Immature natural killer cell (primary cell): ENCODE measurements at regions not wholly inside any gene's neighbourhood (a gene's known extent, or its start where the extent isn't known, plus 50 kb on each side); places are given as distances from the start of the nearest gene placed in this dataset.
"Not testable (repeated sequence)": the region's sequence is repeated elsewhere in the genome, so short reads cannot be mapped to it uniquely, and the experiment has no call there.

ENCODE experiments used
- DNase-seq, 3 donors: peaks; one replicate each; pipeline ENCODE4 v3.0.0; 2022; ENCODE audit warnings: mixed read lengths in 1 of 3
- H3K27ac Mint-ChIP-seq, 6 donors: one replicate each; pipeline ENCODE4 v1.8.0; 2020; ENCODE audit warnings: mixed read lengths in 6 of 6, mild to moderate bottlenecking in 5 of 6, inconsistent platforms in 4 of 6, moderate library complexity in 3 of 6
- H3K27me3 Mint-ChIP-seq, 3 donors: one replicate each; pipeline ENCODE4 v1.8.0; 2020 to 2021; ENCODE audit warnings: low read depth in 3 of 3, mild to moderate bottlenecking in 3 of 3, mixed read lengths in 3 of 3, moderate library complexity in 3 of 3, inconsistent platforms in 1 of 3
- H3K36me3 Mint-ChIP-seq, 3 donors: one replicate each; pipeline ENCODE4 v1.8.0; 2020; ENCODE audit warnings: mixed read lengths in 3 of 3, inconsistent platforms in 2 of 3, mild to moderate bottlenecking in 2 of 3
- H3K4me1 Mint-ChIP-seq, 2 donors: one replicate each; pipeline ENCODE4 v1.8.0; 2020; ENCODE audit warnings: inconsistent platforms in 2 of 2, mild to moderate bottlenecking in 2 of 2, mixed read lengths in 2 of 2, moderate library complexity in 1 of 2
- H3K4me3 Mint-ChIP-seq, 5 donors: one replicate each; pipeline ENCODE4 v1.8.0; 2020; ENCODE audit warnings: mild to moderate bottlenecking in 5 of 5, mixed read lengths in 5 of 5, inconsistent platforms in 3 of 5, moderate library complexity in 3 of 5
- H3K9me3 Mint-ChIP-seq, 6 donors: one replicate each; pipeline ENCODE4 v1.8.0; 2020; ENCODE audit warnings: mild to moderate bottlenecking in 6 of 6, mixed read lengths in 6 of 6, inconsistent platforms in 4 of 6, moderate library complexity in 3 of 6

GRCh38 chr3:26920646-26921478 lies 298.3 kb downstream of the LRRC3B start:
- DNase-seq, result no peak
- no peaks in the 10 kb centered on the region for H3K36me3 Mint-ChIP-seq
- peaks cover 6 to 62% (median 19%) of the 10 kb centered on the region in 6 donors for H3K9me3 Mint-ChIP-seq
- no peaks in the 10 kb centered on the region for H3K27me3 Mint-ChIP-seq
- no peaks in the 10 kb centered on the region for H3K4me1 Mint-ChIP-seq
- no peak overlapping the region for H3K27ac Mint-ChIP-seq
- H3K4me3 Mint-ChIP-seq, result no peak overlapping the region

DNA sequence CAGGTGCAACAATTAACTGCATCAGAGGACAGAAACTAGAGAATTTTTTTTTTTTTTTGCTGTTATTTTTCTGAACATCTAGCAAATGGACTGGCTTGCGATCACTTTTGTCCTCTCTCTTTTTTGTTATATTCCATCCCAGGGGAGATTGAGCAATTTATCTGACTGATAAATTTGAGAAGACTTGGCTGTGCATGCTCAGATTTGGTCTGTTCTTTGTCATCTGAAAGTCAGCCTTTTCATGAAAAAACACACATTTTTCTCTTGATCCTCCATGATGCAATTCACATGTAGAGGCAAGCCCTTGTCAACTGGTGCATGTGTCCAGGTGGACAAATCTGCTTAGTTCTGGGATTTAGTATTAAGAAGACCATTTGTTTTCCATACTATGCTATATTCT lies 309.3 kb downstream of the LRRC3B start:
- peaks cover 10 to 47% (median 24%) of the 10 kb centered on the region in 6 donors for H3K9me3 Mint-ChIP-seq
- H3K4me3 Mint-ChIP-seq, result no peak overlapping the region
- no peaks in the 10 kb centered on the region for H3K36me3 Mint-ChIP-seq

GRCh38 chr3:26932752-26933151 lies 310.2 kb downstream of the LRRC3B start:
- no peaks in the 10 kb centered on the region for H3K36me3 Mint-ChIP-seq
- no peak overlapping the region for H3K4me3 Mint-ChIP-seq
- no peak for DNase-seq
- H3K27me3 Mint-ChIP-seq, result peaks cover 0 to 2% (median 0%) of the 10 kb centered on the region in 3 donors
- H3K9me3 Mint-ChIP-seq, result peaks cover 10 to 41% (median 22%) of the 10 kb centered on the region in 6 donors
- no peaks in the 10 kb centered on the region for H3K4me1 Mint-ChIP-seq
- H3K27ac Mint-ChIP-seq, result no peak overlapping the region

More for the DNA sequence above, 309.3 kb downstream of the LRRC3B start:
- H3K27me3 Mint-ChIP-seq, result peaks cover 0 to 2% (median 0%) of the 10 kb centered on the region in 3 donors
- no peak for DNase-seq
- no peaks in the 10 kb centered on the region for H3K4me1 Mint-ChIP-seq
- H3K27ac Mint-ChIP-seq, result no peak overlapping the region

- not testable (repeated sequence) for DNase-seq, H3K27me3 Mint-ChIP-seq, H3K4me1 Mint-ChIP-seq, H3K27ac Mint-ChIP-seq, H3K4me3 Mint-ChIP-seq, H3K36me3 Mint-ChIP-seq
- H3K9me3 Mint-ChIP-seq, result peaks cover 14 to 40% (median 25%) of the 10 kb centered on the region in 6 donors
Observed at GRCh38 chr3:26945480-26945879, 322.9 kb downstream of the LRRC3B start.

GRCh38 chr3:26960382-26960781 lies 337.8 kb downstream of the LRRC3B start:
- DNase-seq, result no peak
- H3K9me3 Mint-ChIP-seq, result peaks cover 6 to 52% (median 13%) of the 10 kb centered on the region in 6 donors
- H3K4me1 Mint-ChIP-seq, result no peaks in the 10 kb centered on the region
- no peaks in the 10 kb centered on the region for H3K27me3 Mint-ChIP-seq
- peaks cover 0 to 3% (median 0%) of the 10 kb centered on the region in 3 donors for H3K36me3 Mint-ChIP-seq
- H3K4me3 Mint-ChIP-seq, result no peak overlapping the region
- H3K27ac Mint-ChIP-seq, result no peak overlapping the region

GRCh38 chr3:26962492-26963360 lies 340.2 kb downstream of the LRRC3B start:
- Mint-ChIP-seq H3K4me3 (no peak overlapping the region), H3K27ac (no peak overlapping the region), H3K36me3 (peaks cover 0 to 6% (median 0%) of the 10 kb centered on the region in 3 donors), H3K4me1 (no peaks in the 10 kb centered on the region), H3K27me3 (peaks cover 0 to 2% (median 2%) of the 10 kb centered on the region in 3 donors), H3K9me3 (peaks cover 3 to 46% (median 7%) of the 10 kb centered on the region in 6 donors)
- DNase-seq, result no peak

- H3K36me3 Mint-ChIP-seq, result peaks cover 0 to 6% (median 0%) of the 10 kb centered on the region in 3 donors
- no peak overlapping the region for H3K27ac Mint-ChIP-seq
- peaks cover 5 to 47% (median 9%) of the 10 kb centered on the region in 6 donors for H3K9me3 Mint-ChIP-seq
- H3K4me3 Mint-ChIP-seq, result no peak overlapping the region
- peaks cover 0 to 2% (median 2%) of the 10 kb centered on the region in 3 donors for H3K27me3 Mint-ChIP-seq
- no peak for DNase-seq
- H3K4me1 Mint-ChIP-seq, result no peaks in the 10 kb centered on the region
Observed at GRCh38 chr3:26963361-26963743, 340.8 kb downstream of the LRRC3B start.

DNA sequence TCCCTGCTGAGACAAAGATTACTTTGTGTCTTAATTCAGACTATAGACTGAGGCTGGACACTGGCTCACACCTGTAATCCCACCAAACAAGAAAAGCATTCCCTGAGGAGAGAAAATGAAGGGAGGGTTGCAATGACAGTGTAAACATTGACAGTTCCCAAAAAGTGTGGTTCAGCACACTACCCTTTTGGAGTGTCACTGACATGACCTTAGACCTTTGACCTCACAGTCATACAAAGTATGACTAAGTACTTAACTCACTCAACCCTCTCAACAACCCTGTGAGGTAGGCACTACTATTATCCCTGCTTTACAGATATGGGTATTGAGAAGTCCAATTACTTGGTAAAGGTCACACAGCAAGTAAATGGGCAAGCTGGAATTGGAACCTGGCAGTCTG lies 341.7 kb downstream of the LRRC3B start:
- no peak overlapping the region for H3K4me3 Mint-ChIP-seq
- H3K4me1 Mint-ChIP-seq, result no peaks in the 10 kb centered on the region
- DNase-seq, result no peak
- peaks cover 3 to 41% (median 9%) of the 10 kb centered on the region in 6 donors for H3K9me3 Mint-ChIP-seq
- no peak overlapping the region for H3K27ac Mint-ChIP-seq
- peaks cover 0 to 2% (median 2%) of the 10 kb centered on the region in 3 donors for H3K27me3 Mint-ChIP-seq
- peaks cover 0 to 6% (median 0%) of the 10 kb centered on the region in 3 donors for H3K36me3 Mint-ChIP-seq

GRCh38 chr3:26964836-26965235 lies 342.3 kb downstream of the LRRC3B start:
- no peak overlapping the region for H3K27ac Mint-ChIP-seq
- H3K4me3 Mint-ChIP-seq, result no peak overlapping the region
- peaks cover 0 to 6% (median 0%) of the 10 kb centered on the region in 3 donors for H3K36me3 Mint-ChIP-seq
- H3K27me3 Mint-ChIP-seq, result peaks cover 0 to 2% (median 2%) of the 10 kb centered on the region in 3 donors
- peaks cover 3 to 41% (median 8%) of the 10 kb centered on the region in 6 donors for H3K9me3 Mint-ChIP-seq
- no peaks in the 10 kb centered on the region for H3K4me1 Mint-ChIP-seq
- DNase-seq, result no peak

DNA sequence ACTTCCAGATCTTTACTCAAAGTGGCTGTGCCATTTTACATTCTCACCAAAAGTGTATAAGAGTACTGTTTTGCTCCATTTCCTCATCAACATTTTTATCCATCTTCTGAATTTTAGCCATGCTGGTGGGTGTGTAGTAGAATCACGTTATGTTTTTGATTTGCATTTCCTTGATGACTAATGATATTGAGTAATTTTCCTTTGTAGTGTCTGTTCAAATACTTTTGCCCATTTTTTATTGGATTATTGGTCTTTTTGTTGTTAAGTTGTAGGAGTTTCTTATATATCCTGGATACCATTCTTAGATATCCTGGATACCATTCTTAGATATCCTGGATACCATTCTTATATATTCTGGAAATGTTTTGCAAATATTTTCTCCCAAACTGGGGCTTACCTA lies 344.9 kb downstream of the LRRC3B start:
- peaks cover 4 to 35% (median 9%) of the 10 kb centered on the region in 6 donors for H3K9me3 Mint-ChIP-seq
- H3K27me3 Mint-ChIP-seq, result peaks cover 0 to 2% (median 2%) of the 10 kb centered on the region in 3 donors
- no peak for DNase-seq
- no peak overlapping the region for H3K4me3 Mint-ChIP-seq
- H3K36me3 Mint-ChIP-seq, result peaks cover 0 to 6% (median 0%) of the 10 kb centered on the region in 3 donors
- no peak overlapping the region for H3K27ac Mint-ChIP-seq
- no peaks in the 10 kb centered on the region for H3K4me1 Mint-ChIP-seq

DNA sequence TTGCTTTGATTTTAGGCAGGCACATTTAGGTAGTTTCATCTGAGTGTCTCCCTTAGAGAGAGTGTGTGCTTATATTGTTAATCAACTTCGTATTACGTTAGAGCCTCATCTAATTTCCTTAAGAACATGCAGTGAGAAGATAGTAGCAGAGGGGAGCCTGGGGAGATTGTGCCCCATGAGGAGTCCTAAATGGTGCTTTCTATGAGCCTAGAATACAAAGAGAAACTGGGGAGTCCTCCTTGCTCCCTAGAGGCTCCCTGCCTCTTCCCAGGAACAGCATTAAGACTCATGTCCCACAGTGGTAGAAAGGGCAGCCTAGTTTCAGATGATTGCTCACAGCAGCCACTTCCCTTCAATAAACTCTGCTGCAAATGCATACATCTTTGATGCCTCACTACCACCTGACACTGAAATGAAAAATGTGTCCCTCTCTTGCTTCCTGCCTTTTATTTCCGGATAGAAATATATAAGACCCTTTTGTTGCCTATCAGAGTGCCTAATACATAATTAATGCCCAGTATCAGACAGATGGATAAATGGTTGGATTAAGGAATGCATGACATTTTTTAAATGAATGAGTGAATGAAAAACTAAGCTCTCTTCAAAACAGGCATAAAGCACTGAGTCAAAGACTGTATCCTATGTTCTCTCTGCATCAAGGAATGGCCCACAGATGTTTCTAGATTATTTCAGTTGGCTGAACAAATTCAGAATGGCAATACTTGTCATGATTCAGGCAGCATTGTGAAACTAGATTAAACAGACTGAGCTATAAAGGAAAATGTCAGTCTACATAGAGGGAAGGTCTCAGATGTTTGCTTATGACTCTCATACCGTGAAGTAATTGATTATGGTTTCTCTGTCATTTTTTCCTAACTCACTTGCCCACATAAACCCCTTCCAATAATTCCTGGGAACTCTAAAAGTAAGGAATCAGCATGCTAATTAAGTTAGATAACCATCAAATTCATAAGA lies 362.1 kb downstream of the LRRC3B start:
- H3K4me1 Mint-ChIP-seq, result no peaks in the 10 kb centered on the region
- no peak overlapping the region for H3K4me3 Mint-ChIP-seq
- no peak overlapping the region for H3K27ac Mint-ChIP-seq
- DNase-seq, result no peak
- H3K36me3 Mint-ChIP-seq, result no peaks in the 10 kb centered on the region
- H3K27me3 Mint-ChIP-seq, result no peaks in the 10 kb centered on the region
- peaks cover 0 to 20% (median 4%) of the 10 kb centered on the region in 6 donors for H3K9me3 Mint-ChIP-seq

DNA sequence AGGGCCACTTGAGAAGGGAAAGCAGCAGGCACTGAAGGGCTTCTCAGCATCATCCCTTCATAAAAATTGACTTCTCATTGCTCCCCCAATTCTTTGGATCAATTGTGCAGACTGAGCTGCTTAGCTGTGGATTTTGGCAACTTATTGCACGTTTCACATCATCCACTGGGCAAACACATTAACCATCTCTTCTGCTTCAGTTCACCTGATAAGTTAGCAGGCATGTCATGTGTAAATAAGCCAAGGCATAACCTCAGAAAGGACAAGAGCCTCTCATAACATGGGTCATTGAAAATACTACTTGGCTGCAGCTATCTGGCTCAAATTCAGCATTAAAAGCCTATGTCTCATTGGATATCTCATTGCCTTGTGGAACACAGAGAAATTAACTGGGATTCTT lies 366.5 kb downstream of the LRRC3B start:
- no peaks in the 10 kb centered on the region for H3K4me1 Mint-ChIP-seq
- no peak for DNase-seq
- H3K4me3 Mint-ChIP-seq, result no peak overlapping the region
- H3K27ac Mint-ChIP-seq, result no peak overlapping the region
- peaks cover 0 to 1% (median 0%) of the 10 kb centered on the region in 3 donors for H3K27me3 Mint-ChIP-seq
- H3K9me3 Mint-ChIP-seq, result peaks cover 2 to 18% (median 10%) of the 10 kb centered on the region in 6 donors
- no peaks in the 10 kb centered on the region for H3K36me3 Mint-ChIP-seq

DNA sequence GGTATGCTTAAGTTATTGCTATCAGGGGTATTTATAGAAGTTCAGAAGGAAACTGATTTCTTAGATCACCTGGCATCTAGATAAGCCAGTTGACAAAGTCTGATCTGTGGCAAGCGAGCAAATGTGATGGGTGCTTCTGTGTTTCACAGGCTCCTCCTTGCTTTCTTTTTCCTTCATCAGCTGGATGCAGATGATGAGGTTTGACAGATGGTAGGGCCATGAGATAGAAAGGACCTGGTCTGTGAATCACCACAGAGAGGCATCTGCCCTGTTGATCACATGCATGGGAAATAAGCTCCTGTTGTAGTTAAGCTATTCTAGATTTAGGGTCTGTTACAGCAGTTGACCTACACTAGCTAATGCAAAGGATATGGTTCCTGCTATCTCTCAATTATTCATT lies 372.0 kb downstream of the NEK10 start:
- Mint-ChIP-seq H3K27me3 (peaks cover 0 to 4% (median 2%) of the 10 kb centered on the region in 3 donors), H3K4me3 (no peak overlapping the region), H3K4me1 (no peaks in the 10 kb centered on the region), H3K27ac (no peak overlapping the region), H3K36me3 (no peaks in the 10 kb centered on the region), H3K9me3 (peaks cover 6 to 28% (median 13%) of the 10 kb centered on the region in 6 donors)
- DNase-seq, result no peak
